ENCODE measurements at regions not wholly inside any gene's neighbourhood (a gene's known extent, or its start where the extent isn't known, plus 50 kb on each side); places are given as distances from the start of the nearest gene placed in this dataset.

GRCh38 chr2:216756435-216756834 is 61.1 kb upstream of the IGFBP5 start:
- TF ChIP-seq CTCF (conservative IDR thresholded peaks at IDR 0.05; ENCODE audit: low read length) (no peak), EZH2phosphoT487 (IDR thresholded peaks at IDR 0.05; ENCODE audit: borderline replicate concordance, low read depth, low read length) (no peak)
